ENCODE measurements at regions not wholly inside any gene's neighbourhood (a gene's known extent, or its start where the extent isn't known, plus 50 kb on each side); places are given as distances from the start of the nearest gene placed in this dataset.

DNA sequence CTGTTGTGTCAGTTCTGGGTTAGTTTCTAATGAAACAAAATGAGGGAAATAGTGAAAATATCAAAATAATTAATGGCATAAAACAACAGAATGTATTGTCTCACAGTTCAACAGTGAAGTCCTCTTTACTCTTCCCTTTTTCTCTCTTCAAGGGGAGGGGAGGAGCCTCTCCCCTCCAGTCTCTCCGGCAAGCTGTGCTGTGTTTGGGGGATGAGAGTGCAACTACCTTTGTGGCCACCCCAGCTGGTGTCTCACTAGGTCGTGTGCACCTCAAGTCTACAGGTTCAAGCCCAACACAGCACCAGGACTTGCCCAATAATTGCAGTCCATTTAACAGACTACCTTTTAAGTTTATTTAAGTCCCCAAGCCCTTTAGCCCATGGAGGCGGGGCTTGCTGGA, 271.7 kb upstream of the DOK6 start (continued):
- no peak for TF ChIP-seq CHD7 (IDR thresholded peaks at IDR 0.05; ENCODE audit: insufficient replicate concordance, low read length)
- no peak for TF ChIP-seq E2F6 (IDR thresholded peaks at IDR 0.05)
- TF ChIP-seq HDAC2 (IDR thresholded peaks at IDR 0.05; ENCODE audit: borderline replicate concordance in 1 of 2, low read depth in 2 of 2, low read length in 2 of 2) = no peak

All from H1 (cell line).